ENCODE measurements at regions not wholly inside any gene's neighbourhood (a gene's known extent, or its start where the extent isn't known, plus 50 kb on each side); places are given as distances from the start of the nearest gene placed in this dataset.

DNA sequence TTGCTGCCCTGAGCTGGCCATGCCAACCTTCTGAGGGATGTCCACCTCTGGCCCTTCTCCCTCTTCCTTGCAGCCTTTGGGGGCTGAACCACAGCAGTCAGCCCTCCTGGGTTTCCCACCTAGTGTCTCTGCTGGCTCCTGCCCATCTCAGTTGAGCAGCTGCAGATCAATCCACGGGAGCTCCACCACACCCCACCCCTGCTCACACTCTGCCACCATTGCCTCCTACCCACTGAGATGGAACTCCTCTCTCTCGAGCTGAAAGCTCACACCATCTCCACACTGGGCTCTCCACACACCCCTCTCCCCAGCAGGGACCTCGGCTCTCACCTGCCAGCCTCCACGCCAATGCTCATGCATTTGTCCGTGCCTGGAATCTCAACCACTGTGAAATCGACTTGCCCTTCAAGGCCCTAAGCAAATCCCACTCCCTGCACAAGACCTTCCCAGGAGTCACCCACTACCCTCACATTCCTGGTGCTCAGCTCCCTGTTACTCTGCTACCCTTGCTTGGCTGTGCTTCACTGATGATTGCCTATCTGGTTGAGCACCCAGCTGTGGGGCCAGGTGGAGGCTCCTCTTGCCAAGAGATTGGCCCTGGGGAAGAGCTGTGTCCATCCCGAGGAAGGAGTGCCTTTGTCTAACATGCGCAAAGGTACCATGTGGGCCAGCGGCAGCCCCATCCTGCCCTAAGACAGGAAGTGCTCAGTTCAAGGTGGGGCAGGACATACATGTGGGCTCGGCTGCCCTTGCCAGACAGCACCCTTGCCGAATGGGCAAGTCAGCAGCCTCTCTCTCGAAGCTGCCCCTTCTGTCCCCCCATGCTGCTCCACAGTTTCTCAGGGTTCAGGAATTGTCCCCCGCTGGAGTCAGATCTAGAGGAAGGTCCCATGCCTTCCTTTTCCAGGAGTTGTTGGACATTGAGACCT, 208.7 kb downstream of the CYP26B1 start:
- TF ChIP-seq, protein P1, sequence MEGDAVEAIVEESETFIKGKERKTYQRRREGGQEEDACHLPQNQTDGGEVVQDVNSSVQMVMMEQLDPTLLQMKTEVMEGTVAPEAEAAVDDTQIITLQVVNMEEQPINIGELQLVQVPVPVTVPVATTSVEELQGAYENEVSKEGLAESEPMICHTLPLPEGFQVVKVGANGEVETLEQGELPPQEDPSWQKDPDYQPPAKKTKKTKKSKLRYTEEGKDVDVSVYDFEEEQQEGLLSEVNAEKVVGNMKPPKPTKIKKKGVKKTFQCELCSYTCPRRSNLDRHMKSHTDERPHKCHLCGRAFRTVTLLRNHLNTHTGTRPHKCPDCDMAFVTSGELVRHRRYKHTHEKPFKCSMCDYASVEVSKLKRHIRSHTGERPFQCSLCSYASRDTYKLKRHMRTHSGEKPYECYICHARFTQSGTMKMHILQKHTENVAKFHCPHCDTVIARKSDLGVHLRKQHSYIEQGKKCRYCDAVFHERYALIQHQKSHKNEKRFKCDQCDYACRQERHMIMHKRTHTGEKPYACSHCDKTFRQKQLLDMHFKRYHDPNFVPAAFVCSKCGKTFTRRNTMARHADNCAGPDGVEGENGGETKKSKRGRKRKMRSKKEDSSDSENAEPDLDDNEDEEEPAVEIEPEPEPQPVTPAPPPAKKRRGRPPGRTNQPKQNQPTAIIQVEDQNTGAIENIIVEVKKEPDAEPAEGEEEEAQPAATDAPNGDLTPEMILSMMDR (IDR thresholded peaks at IDR 0.05; ENCODE audit: insufficient read depth, low read length, poor library complexity, severe bottlenecking) = no peak
- Histone ChIP-seq H3K27me3 (ENCODE audit: control insufficient read depth, insufficient read depth, low read length) (peaks cover 3% of the 10 kb centered on the region), H3K36me3 (ENCODE audit: control insufficient read depth, insufficient read depth, low read length) (no peaks in the 10 kb centered on the region), H3K4me3 (ENCODE audit: low read depth, low read length) (no peak overlapping the region)
- DNase-seq (ENCODE audit: low read depth) = no peak

DNA sequence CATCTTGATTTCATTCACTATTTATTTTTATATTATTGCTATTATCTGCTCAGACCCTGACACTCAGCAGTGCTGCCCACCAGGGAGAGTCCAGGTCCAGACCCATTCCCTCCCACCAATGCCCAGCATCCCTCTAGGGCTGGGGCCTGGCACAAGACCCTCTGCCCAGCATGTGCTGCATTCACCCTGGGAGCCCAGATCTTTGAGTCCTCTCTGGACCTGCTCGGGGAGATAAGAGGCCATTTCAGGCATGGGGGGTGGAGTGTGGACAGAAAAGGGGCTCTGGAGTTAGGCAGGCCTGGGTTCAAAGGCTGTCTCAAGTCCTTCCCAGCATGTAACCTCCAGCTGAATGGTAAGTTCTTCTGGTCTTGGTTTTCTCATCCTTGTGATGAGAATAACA, 209.6 kb downstream of the CYP26B1 start:
- Histone ChIP-seq H3K36me3 (ENCODE audit: control insufficient read depth, insufficient read depth, low read length) (no peaks in the 10 kb centered on the region), H3K27me3 (ENCODE audit: control insufficient read depth, insufficient read depth, low read length) (peaks cover 6% of the 10 kb centered on the region), H3K4me3 (ENCODE audit: low read depth, low read length) (no peak overlapping the region)
- TF ChIP-seq, protein P1 (IDR thresholded peaks at IDR 0.05; ENCODE audit: insufficient read depth, low read length, poor library complexity, severe bottlenecking) = no peak
- DNase-seq (ENCODE audit: low read depth) = no peak

DNA sequence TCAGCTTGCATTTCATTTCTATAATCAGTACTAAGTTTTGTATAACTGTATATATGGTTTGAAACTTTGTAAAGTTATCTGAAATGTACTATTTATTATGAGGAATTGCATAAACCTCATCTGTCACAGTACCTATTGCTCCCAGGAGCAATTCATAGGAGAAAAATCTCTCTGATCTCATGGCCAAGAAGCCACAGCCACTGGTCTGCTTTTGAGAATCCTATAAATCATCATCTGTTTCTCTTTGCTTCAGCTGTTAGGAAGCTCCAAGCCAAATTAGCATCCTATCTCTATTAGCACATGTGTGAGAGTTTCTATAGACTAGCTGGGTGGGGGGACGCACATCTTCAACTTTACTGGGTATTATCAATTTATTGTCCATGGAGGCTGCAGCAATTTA, 210.3 kb downstream of the CYP26B1 start:
- Histone ChIP-seq H3K27me3 (ENCODE audit: control insufficient read depth, insufficient read depth, low read length) (peaks cover 10% of the 10 kb centered on the region), H3K4me3 (ENCODE audit: low read depth, low read length) (no peak overlapping the region), H3K36me3 (ENCODE audit: control insufficient read depth, insufficient read depth, low read length) (no peaks in the 10 kb centered on the region)
- DNase-seq (ENCODE audit: low read depth) = no peak
- TF ChIP-seq, protein P1 (IDR thresholded peaks at IDR 0.05; ENCODE audit: insufficient read depth, low read length, poor library complexity, severe bottlenecking) = no peak

DNA sequence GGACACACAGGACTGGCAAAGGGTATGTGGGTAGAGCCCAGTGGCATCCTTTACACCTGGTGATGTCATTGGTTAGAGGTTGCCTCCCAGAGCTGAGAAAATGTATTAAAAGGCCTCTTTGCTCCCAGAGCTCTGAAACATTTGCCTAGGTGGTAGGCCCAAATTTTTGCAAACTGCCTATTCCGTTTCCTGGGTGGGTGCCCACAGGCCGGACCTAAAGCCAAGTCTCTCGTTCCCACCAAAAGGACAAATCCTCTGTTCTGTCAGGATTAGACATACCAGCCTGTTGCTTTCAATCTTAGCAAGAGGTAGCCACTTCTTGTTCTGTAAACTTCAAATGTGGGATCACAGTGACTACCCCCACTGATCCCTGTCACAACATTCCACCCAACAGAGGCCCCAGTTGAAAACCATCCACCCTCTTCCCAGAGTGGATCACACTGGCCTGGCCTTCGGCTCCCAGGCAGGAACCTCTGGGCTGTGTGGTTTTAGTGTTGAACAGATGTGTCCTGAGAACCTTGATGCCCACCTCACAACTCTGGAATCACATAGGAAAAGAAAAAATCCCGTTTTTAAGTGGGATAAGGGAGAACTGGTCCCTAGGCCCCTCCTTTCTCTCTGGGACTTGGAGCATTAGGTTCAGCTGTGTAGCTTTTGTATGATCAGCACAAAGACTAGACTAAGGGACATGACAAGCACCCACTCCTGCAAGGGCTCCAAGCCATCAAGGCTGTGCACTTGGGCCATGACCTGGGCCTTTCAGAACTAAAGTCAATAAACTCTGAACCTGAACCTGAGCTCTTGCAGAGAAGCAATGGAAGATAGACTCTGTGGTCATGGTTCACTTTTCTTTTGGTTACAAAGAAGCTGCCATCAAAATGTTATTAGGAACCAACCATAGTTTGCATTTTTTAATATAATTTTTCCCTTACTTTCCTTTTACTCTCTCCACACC, 211.3 kb downstream of the CYP26B1 start:
- H3K27me3 ChIP-seq (ENCODE audit: control insufficient read depth, insufficient read depth, low read length) = peaks cover 13% of the 10 kb centered on the region
- no peak for DNase-seq (ENCODE audit: low read depth)
- no peak overlapping the region for H3K4me3 ChIP-seq (ENCODE audit: low read depth, low read length)
- TF ChIP-seq, protein P1 (IDR thresholded peaks at IDR 0.05; ENCODE audit: insufficient read depth, low read length, poor library complexity, severe bottlenecking) = no peak
- H3K36me3 ChIP-seq (ENCODE audit: control insufficient read depth, insufficient read depth, low read length) = no peaks in the 10 kb centered on the region

DNA sequence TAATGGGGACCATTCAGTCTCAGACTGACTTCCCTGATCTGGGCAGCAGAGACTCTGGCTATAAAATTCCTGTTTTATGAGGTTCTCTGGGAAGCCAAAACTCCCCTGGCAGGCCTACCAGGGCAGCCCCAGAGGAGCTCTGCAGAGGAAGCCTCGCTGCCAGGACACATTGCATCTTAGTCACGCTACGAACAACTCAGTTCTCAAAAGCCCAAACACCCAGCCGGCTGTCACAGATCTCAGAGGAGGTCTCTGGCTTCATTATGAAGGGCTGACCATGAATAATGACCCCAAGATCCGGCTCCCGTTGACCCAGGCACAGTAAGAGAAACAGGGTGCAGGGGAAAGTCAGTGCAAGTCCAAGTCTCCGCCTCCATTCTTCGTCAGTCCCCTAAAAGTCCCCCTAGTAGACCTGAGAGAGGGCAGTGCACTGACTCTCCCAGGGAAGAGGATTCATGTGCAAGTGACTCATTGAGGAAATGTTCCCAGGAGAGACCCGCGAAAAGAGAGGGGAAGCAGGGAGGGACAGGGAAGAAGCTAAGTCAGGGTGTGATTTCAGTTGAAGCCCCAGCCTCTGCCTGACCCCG, 212.3 kb downstream of the CYP26B1 start:
- Histone ChIP-seq H3K36me3 (ENCODE audit: control insufficient read depth, insufficient read depth, low read length) (no peaks in the 10 kb centered on the region), H3K4me3 (ENCODE audit: low read depth, low read length) (no peak overlapping the region), H3K27me3 (ENCODE audit: control insufficient read depth, insufficient read depth, low read length) (peaks cover 19% of the 10 kb centered on the region)
- TF ChIP-seq, protein P1 (IDR thresholded peaks at IDR 0.05; ENCODE audit: insufficient read depth, low read length, poor library complexity, severe bottlenecking) = no peak
- no peak for DNase-seq (ENCODE audit: low read depth)
